ENCODE measurements at regions not wholly inside any gene's neighbourhood (a gene's known extent, or its start where the extent isn't known, plus 50 kb on each side); places are given as distances from the start of the nearest gene placed in this dataset.

GRCh38 chr12:126509572-126509971 lies 1444.3 kb downstream of the AACS start:
- H3K36me3 ChIP-seq (ENCODE audit: control insufficient read depth in 2 of 2, extremely low read depth in 1 of 2, insufficient read depth in 2 of 2, low read length in 2 of 2) = no peaks in the 10 kb centered on the region
- no TSS peak for BruUV-seq (replicated peaks)
- no peak overlapping the region for H3K27ac ChIP-seq (ENCODE audit: insufficient read depth, low read depth, low read length)
- no peaks in the 10 kb centered on the region for H3K27me3 ChIP-seq (ENCODE audit: control insufficient read depth in 2 of 2, insufficient read depth in 2 of 2, low read length in 2 of 2)
- FAIRE-seq = no peak
- TF ChIP-seq POLR2AphosphoS5 (IDR thresholded peaks at IDR 0.05; ENCODE audit: insufficient read depth, low read depth, low read length) (no peak), CTCF (IDR thresholded peaks at IDR 0.05; ENCODE audit: extremely low read depth in 1 of 2, insufficient read depth in 1 of 2, low read depth in 1 of 2, low read length in 2 of 2) (no peak), POLR2A (IDR thresholded peaks at IDR 0.05; ENCODE audit: low read depth, low read length) (no peak), JUN (IDR thresholded peaks at IDR 0.05; ENCODE audit: borderline replicate concordance, insufficient read depth, insufficient read length, low read depth) (no peak), FOS (IDR thresholded peaks at IDR 0.05; ENCODE audit: borderline replicate concordance, insufficient read depth, low read length) (no peak), GATA2 (IDR thresholded peaks at IDR 0.05; ENCODE audit: insufficient read depth, insufficient read length, low read depth, low read length) (no peak), MYC (IDR thresholded peaks at IDR 0.05; ENCODE audit: low read depth, low read length) (no peak)
- TF ChIP-seq, protein P1, sequence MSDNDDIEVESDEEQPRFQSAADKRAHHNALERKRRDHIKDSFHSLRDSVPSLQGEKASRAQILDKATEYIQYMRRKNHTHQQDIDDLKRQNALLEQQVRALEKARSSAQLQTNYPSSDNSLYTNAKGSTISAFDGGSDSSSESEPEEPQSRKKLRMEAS (IDR thresholded peaks at IDR 0.05; ENCODE audit: insufficient read depth, insufficient read length) = no peak
- CTCF ChIA-PET = no interaction called here
- H4K20me1 ChIP-seq (replicated peaks; ENCODE audit: control insufficient read depth, extremely low read depth, insufficient read depth, low read length) = no peaks in the 10 kb centered on the region
- intact Hi-C loops (cut with micrococcal nuclease) (no loop called here), dilution Hi-C loops (cut with MboI; ENCODE audit: extremely low pct_ligation_motif_present, low sequenced_read_pairs) (no loop called here)
- H2AFZ ChIP-seq (ENCODE audit: low read depth, low read length) = no peak overlapping the region
- H3K9me1 ChIP-seq (replicated peaks; ENCODE audit: control insufficient read depth, extremely low read depth, insufficient read depth, low read length) = no peaks in the 10 kb centered on the region
- no peaks in the 10 kb centered on the region for H3K79me2 ChIP-seq (ENCODE audit: control insufficient read depth, insufficient read depth, low read length)
- H3K4me3 ChIP-seq (replicated peaks in 1 of 3; ENCODE audit: insufficient read depth in 1 of 3, low read depth in 1 of 3, low read length in 3 of 3) = no peak overlapping the region
- no peak overlapping the region for H3K4me2 ChIP-seq (ENCODE audit: insufficient read depth, low read length)
- DNase-seq (ENCODE audit: low read depth, low spot score) = no peak
- H3K9me3 ChIP-seq (replicated peaks; ENCODE audit: control insufficient read depth, insufficient read depth, low read length) = peaks cover 2% of the 10 kb centered on the region
- H3K9ac ChIP-seq (replicated peaks; ENCODE audit: extremely low read depth, insufficient read depth, low read length) = no peak overlapping the region
- H3K4me1 ChIP-seq (ENCODE audit: control insufficient read depth, extremely low read depth, insufficient read depth, low read length) = no peaks in the 10 kb centered on the region
- POLR2A ChIA-PET = no interaction called here

Data from endothelial cell of umbilical vein (primary cell).